H1 (cell line): ENCODE measurements at regions not wholly inside any gene's neighbourhood (a gene's known extent, or its start where the extent isn't known, plus 50 kb on each side); places are given as distances from the start of the nearest gene placed in this dataset.

Source experiments
- CTCF ChIA-PET: fragments of 300-600 bp; sonication (Branson Sonifier 250); formaldehyde crosslinking; loops from one replicate; lab custom pipeline; 2021; ENCODE audit not compliant: partially characterized antibody; lab: Charles Lee
- POLR2A ChIA-PET: fragments of 300-600 bp; sonication (Branson Sonifier 250); formaldehyde crosslinking; loops from one replicate; lab custom pipeline; 2021; ENCODE audit warnings: inconsistent platforms; ENCODE audit not compliant: partially characterized antibody; lab: Charles Lee
- DNase-seq, 2 experiments: peaks; one replicate each; pipeline versions ENCODE4 v3.0.0 to v3.0.0-alpha.2; 2010 to 2022; ENCODE audit warnings: low spot score in 2 of 2, low read depth in 1 of 2, mixed read lengths in 1 of 2
- FAIRE-seq: peaks from 2 replicates; lab custom pipeline; 2011; peaks lifted over from hg19 to GRCh38; lab: Jason Lieb, UNC
- H2AFZ ChIP-seq: 2 replicates; pipeline ENCODE4 v1.8.1; 2012; ENCODE audit warnings: low read length, inconsistent platforms
- H2AK5ac ChIP-seq: 2 replicates; pipeline ENCODE4 v1.6.1; 2013; ENCODE audit warnings: low read depth, low read length
- H2BK120ac ChIP-seq: replicated peaks from 2 replicates; pipeline ENCODE3; 2013; ENCODE audit warnings: low read depth, low read length, inconsistent platforms
- H2BK12ac ChIP-seq: 2 replicates; pipeline ENCODE4 v1.6.1; 2013; ENCODE audit warnings: low read depth, low read length
- H2BK15ac ChIP-seq: 2 replicates; pipeline ENCODE4 v1.6.1; 2013; ENCODE audit warnings: low read length
- H2BK20ac ChIP-seq: 2 replicates; pipeline ENCODE4 v1.6.1; 2013; ENCODE audit warnings: low read length
- H2BK5ac ChIP-seq: 2 replicates; pipeline ENCODE4 v1.6.1; 2013; ENCODE audit warnings: low read depth, low read length
- H3K14ac ChIP-seq: 2 replicates; pipeline ENCODE4 v1.6.1; 2013; ENCODE audit warnings: inconsistent platforms; ENCODE audit not compliant: insufficient read length
- H3K18ac ChIP-seq: 2 replicates; pipeline ENCODE4 v1.6.1; 2013; ENCODE audit warnings: low read length; ENCODE audit errors: extremely low read depth
- H3K23ac ChIP-seq: 2 replicates; pipeline ENCODE4 v1.6.1; 2013; ENCODE audit warnings: inconsistent platforms; ENCODE audit not compliant: insufficient read length
- H3K23me2 ChIP-seq: 2 replicates; pipeline ENCODE4 v1.6.1; 2013; ENCODE audit warnings: low read depth, low read length
- H3K27ac ChIP-seq: 2 replicates; pipeline ENCODE4 v1.6.1; 2011; ENCODE audit warnings: low read depth, low read length, inconsistent platforms
- H3K27me3 ChIP-seq, 4 experiments: replicated peaks in 1 of 4; 1 replicate in 1 of 4; 2 replicates in 3 of 4; pipeline versions ENCODE4 v1.6.1 to v1.8.1; 2011 to 2013; ENCODE audit warnings: low read length in 3 of 4, mild to moderate bottlenecking in 3 of 4, inconsistent platforms in 2 of 4, mixed read lengths in 2 of 4, moderate library complexity in 1 of 4; ENCODE audit not compliant: control insufficient read depth in 3 of 4, insufficient read depth in 3 of 4; ENCODE audit errors: extremely low read depth in 1 of 4
- H3K36me3 ChIP-seq, 4 experiments: 2 replicates each; pipeline versions ENCODE4 v1.6.1 to v1.8.1; 2011 to 2013; ENCODE audit warnings: mild to moderate bottlenecking in 4 of 4, low read length in 3 of 4, moderate library complexity in 2 of 4, control low read depth in 1 of 4, inconsistent platforms in 1 of 4; ENCODE audit not compliant: insufficient read depth in 4 of 4, control insufficient read depth in 2 of 4
- H3K4ac ChIP-seq: replicated peaks from 2 replicates; pipeline ENCODE3; 2013; ENCODE audit warnings: low read length, low read depth, mixed read lengths, inconsistent platforms; ENCODE audit not compliant: insufficient read length
- H3K4me1 ChIP-seq, 4 experiments: replicated peaks in 1 of 4; 1 replicate in 1 of 4; 2 replicates in 3 of 4; pipeline versions ENCODE4 v1.6.1 to v1.8.1; 2011 to 2013; ENCODE audit warnings: low read length in 3 of 4, inconsistent platforms in 2 of 4, mixed read lengths in 1 of 4; ENCODE audit not compliant: insufficient read depth in 4 of 4, control insufficient read depth in 3 of 4
- H3K4me2 ChIP-seq, 2 experiments: 2 replicates each; pipeline versions ENCODE4 v1.6.1 to v1.8.1; 2011 to 2013; ENCODE audit warnings: low read depth in 2 of 2, low read length in 2 of 2, control low read depth in 1 of 2, inconsistent platforms in 1 of 2, mild to moderate bottlenecking in 1 of 2; ENCODE audit not compliant: insufficient read depth in 1 of 2
- H3K4me3 ChIP-seq, 4 experiments: fragments of 200-600, 300-600 bp in 1 of 4; sonication (generic), shearing (Covaris generic), sonication (Bioruptor Twin) in 1 of 4; 2 replicates each; pipeline versions ENCODE4 v1.5.1 to v1.8.1; 2011 to 2016; ENCODE audit warnings: low read length in 4 of 4, low read depth in 3 of 4, control low read depth in 2 of 4, inconsistent platforms in 2 of 4, mild to moderate bottlenecking in 2 of 4, mixed read lengths in 1 of 4, moderate library complexity in 1 of 4; ENCODE audit not compliant: insufficient read depth in 2 of 4; ENCODE audit errors: extremely low read depth in 1 of 4
- H3K56ac ChIP-seq: replicated peaks from 2 replicates; pipeline ENCODE3; 2013; ENCODE audit warnings: low read depth, mild to moderate bottlenecking, mixed read lengths, low read length, inconsistent platforms; ENCODE audit not compliant: insufficient read length
- H3K79me1 ChIP-seq: 2 replicates; pipeline ENCODE4 v1.6.1; 2013; ENCODE audit warnings: low read depth, low read length, control low read depth
- H3K79me2 ChIP-seq, 2 experiments: 2 replicates each; pipeline versions ENCODE4 v1.6.1 to v1.8.1; 2012 to 2013; ENCODE audit warnings: low read length in 2 of 2, mild to moderate bottlenecking in 2 of 2, inconsistent platforms in 1 of 2; ENCODE audit not compliant: insufficient read depth in 2 of 2, control insufficient read depth in 1 of 2
- H3K9ac ChIP-seq, 4 experiments: replicated peaks in 1 of 4; 1 replicate in 1 of 4; 2 replicates in 3 of 4; pipeline versions ENCODE4 v1.6.1 to v1.8.1; 2011 to 2013; ENCODE audit warnings: low read depth in 3 of 4, low read length in 3 of 4, control low read depth in 2 of 4, mild to moderate bottlenecking in 2 of 4, moderate library complexity in 2 of 4, inconsistent platforms in 1 of 4; ENCODE audit errors: extremely low read depth in 1 of 4
- H3K9me3 ChIP-seq, 2 experiments: 2 replicates each; pipeline versions ENCODE4 v1.6.1 to v1.8.1; 2012 to 2013; ENCODE audit warnings: mild to moderate bottlenecking in 2 of 2, moderate library complexity in 2 of 2, control low read depth in 1 of 2, inconsistent platforms in 1 of 2, low read depth in 1 of 2, low read length in 1 of 2, mixed read lengths in 1 of 2; ENCODE audit not compliant: insufficient read depth in 2 of 2
- H4K20me1 ChIP-seq, 2 experiments: replicated peaks in 1 of 2; 2 replicates each; pipeline versions ENCODE3 to v1.8.1; 2011 to 2013; ENCODE audit warnings: inconsistent platforms in 2 of 2, low read length in 2 of 2, mild to moderate bottlenecking in 1 of 2; ENCODE audit not compliant: insufficient read depth in 2 of 2, control insufficient read depth in 1 of 2
- H4K5ac ChIP-seq: 2 replicates; pipeline ENCODE4 v1.6.1; 2013; ENCODE audit warnings: low read length, low read depth, mixed read lengths, inconsistent platforms; ENCODE audit not compliant: insufficient read length
- H4K8ac ChIP-seq: 2 replicates; pipeline ENCODE4 v1.8.0; 2013; ENCODE audit warnings: mild to moderate bottlenecking, moderate library complexity, low read length, inconsistent platforms; ENCODE audit not compliant: insufficient read depth; ENCODE audit errors: extremely low read depth
- H4K91ac ChIP-seq: replicated peaks from 2 replicates; pipeline ENCODE3; 2013; ENCODE audit warnings: low read length, mixed read lengths, inconsistent platforms; ENCODE audit not compliant: insufficient read length
- BCL11A ChIP-seq, 2 experiments: IDR thresholded peaks; one replicate each; pipeline ENCODE4 v1.6.1; 2011; ENCODE audit warnings: low read depth in 2 of 2, low read length in 2 of 2, mild to moderate bottlenecking in 2 of 2
- FOSL1 ChIP-seq: IDR thresholded peaks from 2 replicates; pipeline ENCODE4 v1.6.1; 2011; ENCODE audit warnings: mild to moderate bottlenecking, low read depth, low read length, moderate library complexity; ENCODE audit not compliant: insufficient read depth
- WGBS, 2 experiments: shearing (Covaris generic) in 1 of 2; methylation state at CpG; one replicate each; pipeline versions ENCODE4 v1.1.6 to v1.1.7; 2013 to 2015; ENCODE audit warnings: low lambda C conversion rate in 2 of 2, mixed read lengths in 2 of 2, inconsistent platforms in 1 of 2, low coverage in 1 of 2, missing lambda C conversion rate in 1 of 2; ENCODE audit not compliant: insufficient replicate concordance in 2 of 2, insufficient coverage in 1 of 2, insufficient read length in 1 of 2; ENCODE audit errors: extremely low coverage in 1 of 2, missing lambda C conversion rate in 1 of 2; 5-methylcytosine and 5-hydroxymethylcytosine counted together

DNA sequence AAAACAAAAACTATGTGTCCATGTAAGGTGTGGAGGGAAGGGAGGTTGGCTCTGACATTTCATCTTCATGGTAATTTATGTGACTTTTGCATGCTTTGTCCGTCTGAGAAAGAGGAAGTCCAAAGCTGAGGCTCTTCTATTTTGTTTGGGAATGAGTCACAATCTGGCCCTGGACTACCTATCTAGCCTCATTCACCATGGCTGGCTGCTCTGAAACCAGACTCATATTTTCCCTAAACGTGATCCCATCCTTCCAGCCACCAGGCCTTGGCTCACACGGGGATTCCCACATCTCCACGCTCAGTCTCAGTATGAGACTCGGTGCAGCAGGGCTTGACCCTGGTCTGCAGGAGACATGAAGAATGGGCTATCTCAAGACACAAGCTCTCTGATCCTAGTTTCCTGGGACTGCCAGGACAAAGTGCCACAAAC lies 672.8 kb downstream of the ACTL7B start:
- Histone ChIP-seq H3K9ac (no peak overlapping the region), H3K27ac (no peak overlapping the region), H3K14ac (no peak overlapping the region), H4K5ac (no peak overlapping the region), H3K4me1 (no peaks in the 10 kb centered on the region), H2BK15ac (no peak overlapping the region), H3K18ac (no peak overlapping the region), H2BK12ac (no peak overlapping the region), H3K79me2 (no peaks in the 10 kb centered on the region), H3K4me3 (no peak overlapping the region), H4K91ac (no peak overlapping the region), H3K79me1 (no peaks in the 10 kb centered on the region), H2BK120ac (no peak overlapping the region), H4K20me1 (no peaks in the 10 kb centered on the region), H3K23me2 (no peaks in the 10 kb centered on the region), H3K9me3 (no peaks in the 10 kb centered on the region), H2BK5ac (no peak overlapping the region), H3K4ac (no peak overlapping the region), H3K56ac (no peak overlapping the region), H3K36me3 (no peaks in the 10 kb centered on the region), H3K27me3 (no peaks in the 10 kb centered on the region), H2AK5ac (no peak overlapping the region), H4K8ac (no peak overlapping the region), H3K4me2 (no peak overlapping the region), H3K23ac (no peak overlapping the region), H2BK20ac (no peak overlapping the region), H2AFZ (no peak overlapping the region)
- 87% methylated on average over 5 of the region's 5 CpGs; no CpG with 5 or more reads in 1 of the 2 experiments for WGBS, 2 experiments
- FAIRE-seq (no peak), DNase-seq (no peak)
- ChIA-PET POLR2A (no interaction called here), CTCF (interaction anchor here (1.5 kb wide), 1 partner anchor 13 kb away, joined by 4 read pairs; no protein-coding TSS in a partner anchor)
- TF ChIP-seq FOSL1 (no peak), BCL11A (IDR thresholded peaks at IDR 0.05; ENCODE audit: low read depth in 2 of 2, low read length in 2 of 2) (no peak)
